ENCODE measurements at regions not wholly inside any gene's neighbourhood (a gene's known extent, or its start where the extent isn't known, plus 50 kb on each side); places are given as distances from the start of the nearest gene placed in this dataset.
"Not testable (repeated sequence)": the region's sequence is repeated elsewhere in the genome, so short reads cannot be mapped to it uniquely, and the experiment has no call there.

DNA sequence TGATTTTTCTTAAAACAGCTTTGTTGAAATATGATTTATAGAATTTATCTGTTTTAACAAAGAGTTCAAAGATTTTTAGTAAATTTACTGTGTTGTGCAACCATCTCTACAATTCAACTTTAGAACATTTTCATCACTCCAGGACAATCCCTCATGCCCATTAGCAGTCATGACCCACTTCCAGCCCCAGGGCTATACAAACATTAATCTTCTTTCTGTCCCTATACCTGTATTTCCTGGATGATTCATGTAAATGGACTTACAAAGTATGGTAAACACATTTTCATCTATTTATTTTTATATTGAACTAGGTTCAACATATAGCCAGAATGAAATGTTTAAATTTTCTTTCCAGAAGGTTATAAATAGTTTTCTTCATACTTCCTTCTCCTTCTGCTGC lies 127.8 kb upstream of the CCDC180 start:
- DNase-seq = no peak

DNA sequence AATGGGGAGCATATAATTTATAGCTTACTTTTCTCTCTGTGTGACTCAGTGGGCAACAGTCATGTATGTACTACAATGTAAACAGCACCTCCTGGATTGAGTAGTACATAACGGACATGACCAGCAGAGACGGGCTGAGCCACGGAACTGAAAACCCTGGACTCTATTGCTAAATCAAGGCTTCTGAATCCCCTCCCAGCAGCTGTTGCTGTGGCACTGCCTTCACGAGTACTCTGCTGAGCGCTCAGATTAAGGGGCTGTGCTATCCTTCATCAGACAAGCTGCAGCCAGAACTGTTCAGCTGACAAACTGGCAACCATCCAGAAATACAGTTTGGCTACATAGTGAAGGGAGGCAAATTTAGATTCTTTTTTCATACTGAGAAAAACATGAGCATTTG lies 131.3 kb upstream of the CCDC180 start:
- DNase-seq = peak; percentile 19

DNA sequence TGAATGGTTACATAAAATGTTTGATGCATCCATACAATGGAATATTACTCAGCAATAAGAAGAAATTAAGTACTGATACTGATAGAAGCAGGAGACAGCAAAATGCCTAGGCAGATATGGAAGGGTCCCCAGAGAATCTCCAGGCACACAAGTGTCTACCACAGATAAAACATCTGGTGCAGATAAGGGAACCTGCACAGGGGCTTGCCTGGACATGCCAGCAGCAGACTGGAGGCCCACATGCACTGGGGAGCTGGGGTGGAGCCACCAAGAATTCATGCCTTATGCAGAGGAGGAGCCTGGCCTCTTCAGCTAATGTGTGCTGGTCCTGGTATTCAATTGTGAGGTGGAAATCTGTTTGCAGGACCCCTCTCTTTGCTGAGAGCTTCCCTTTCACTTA lies 129.2 kb upstream of the CTSV start:
- not testable (repeated sequence) for DNase-seq

DNA sequence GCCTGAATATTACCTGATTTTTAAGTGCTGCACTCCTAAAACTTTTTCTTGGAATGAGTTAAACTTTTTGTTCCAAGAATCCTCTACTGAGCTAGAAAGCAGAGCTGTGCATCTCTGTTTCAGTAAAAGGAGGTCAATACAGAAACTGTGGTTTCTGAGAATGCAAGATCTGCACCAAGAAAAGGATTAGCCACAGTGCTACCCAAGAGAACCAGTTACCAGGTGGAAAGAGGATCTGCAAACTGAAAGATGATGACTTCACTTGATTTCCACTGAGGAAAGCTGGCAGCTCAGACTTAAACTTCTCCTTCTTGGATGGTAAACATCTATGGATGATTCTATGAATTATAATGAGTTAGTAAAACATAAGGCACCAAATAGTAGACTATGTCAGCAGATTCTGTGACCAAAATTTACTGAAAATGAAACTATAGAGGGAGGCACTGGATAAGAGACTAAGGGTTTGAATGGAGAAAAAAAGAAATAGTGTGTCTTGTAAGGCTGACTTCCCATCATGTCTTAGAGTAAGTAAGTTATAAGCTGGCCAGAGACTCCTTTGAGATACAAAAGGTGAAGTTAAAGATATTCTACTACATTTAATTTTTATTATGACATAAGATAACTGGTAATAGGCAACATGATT lies 127.7 kb upstream of the CTSV start:
- not testable (repeated sequence) for DNase-seq

DNA sequence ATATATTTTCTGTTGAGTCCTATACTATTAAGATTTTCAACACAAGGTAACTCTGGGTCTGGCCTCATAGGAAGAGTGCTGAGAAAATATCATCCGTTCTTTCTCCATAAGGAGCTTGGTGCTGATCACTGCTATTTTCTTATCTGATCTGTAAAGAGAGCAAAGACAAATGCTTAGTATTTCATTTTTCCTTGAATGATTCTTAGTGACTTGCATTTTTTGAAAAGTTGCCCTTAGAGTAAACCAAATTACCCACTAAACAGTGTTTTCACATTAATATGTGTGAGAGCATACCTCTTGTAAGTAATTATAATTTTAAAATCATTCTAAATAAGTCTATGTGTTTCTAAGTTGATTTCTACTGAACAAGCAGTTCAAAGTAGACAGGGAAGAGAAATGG lies 121.3 kb upstream of the CTSV start:
- no peak for DNase-seq

DNA sequence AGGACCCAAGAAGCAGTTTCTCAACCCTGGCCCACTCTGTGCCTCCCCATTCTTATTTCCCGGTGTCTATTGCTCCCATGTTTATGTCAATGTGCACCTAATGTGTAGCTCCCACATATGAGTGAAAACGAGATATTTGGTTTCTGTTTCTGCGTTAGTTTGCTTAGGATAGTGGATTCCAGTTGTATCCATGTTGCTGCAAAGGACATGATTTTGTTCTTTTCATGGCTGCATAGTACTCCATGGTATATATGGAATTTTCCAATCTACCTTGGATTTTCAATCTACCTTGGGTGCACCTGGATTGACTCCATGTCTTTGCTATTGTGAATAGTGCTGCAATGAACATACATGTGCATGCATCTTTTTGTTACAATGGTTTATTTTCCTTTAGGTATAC lies 119.8 kb upstream of the CTSV start:
- not testable (repeated sequence) for DNase-seq

DNA sequence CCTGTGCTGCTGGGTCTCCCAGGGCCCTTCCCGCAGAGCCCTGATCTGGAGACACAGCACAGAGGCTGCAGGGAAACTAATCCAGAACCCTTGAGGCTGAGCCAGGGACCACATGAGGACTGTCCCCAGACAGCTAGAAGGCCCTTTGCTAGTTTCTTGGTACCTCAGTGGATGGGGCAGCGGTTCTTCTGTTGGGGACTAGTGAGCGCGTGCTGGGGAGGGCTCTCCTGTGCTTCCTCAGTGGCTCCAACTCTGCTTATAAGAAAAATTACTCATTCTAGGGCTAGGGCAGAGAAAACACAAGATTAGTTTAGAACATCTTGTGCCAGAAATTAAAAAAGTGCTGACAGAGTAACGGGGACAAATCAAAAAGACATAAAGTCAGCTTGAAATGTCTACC lies 116.5 kb upstream of the CTSV start:
- DNase-seq = not testable (repeated sequence)

DNA sequence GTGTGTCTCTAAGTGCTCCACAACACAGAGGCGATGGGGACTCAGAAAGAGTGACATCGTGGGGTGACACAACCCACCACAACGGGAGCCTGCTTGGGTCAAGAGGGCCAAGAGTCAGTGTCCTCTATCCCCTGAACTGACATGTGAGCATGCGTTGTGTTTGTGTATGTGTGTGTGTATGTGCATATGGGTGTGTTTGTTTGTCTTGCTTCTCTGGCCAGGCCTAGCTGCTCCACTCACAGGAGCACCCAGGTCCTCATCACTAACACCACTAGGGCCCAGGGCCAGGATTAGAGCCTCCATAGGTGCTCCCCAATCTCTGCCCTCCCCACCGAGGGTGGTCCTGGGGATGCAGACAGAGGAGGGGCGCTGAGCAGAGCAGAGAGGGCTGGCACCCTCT lies 115.0 kb upstream of the CTSV start:
- no peak for DNase-seq

DNA sequence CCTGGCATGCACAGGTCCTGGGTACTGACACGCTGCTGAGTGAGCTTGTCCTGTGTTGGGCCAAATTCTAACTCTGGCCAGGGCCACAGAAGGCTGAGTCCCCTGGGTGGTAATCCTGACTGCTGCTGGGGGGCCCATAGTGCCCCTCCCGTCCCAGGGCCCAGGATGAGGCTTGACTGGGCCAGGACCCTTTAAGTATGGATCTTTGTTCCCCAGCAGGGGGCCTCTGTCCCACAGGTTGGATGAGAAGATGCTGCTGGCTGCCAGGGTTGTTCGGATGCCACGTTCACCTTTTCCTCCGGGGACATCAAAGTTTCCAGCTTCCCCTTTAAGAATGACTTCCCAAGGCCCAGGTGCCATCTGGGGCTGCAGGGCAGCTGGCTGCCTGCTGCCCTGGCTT lies 114.2 kb upstream of the CTSV start:
- DNase-seq = not testable (repeated sequence)

DNA sequence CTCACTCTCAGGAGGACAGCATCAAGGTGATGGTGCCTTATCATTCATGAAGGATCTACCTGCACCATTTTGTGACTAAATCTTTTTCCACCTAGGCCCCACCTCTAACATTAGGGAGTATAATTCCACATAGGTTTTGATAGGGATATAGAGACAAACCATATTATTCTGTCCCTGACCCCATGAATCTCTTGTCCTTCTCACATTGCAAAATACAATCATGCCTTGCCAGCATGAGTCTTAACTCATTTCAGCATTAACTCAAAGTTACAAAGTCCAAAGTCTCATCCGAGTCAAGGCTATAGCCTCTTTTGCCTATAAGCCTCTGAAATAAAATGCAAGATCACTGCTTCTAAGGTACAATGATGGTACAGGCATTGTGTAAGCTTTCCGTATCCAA lies 111.5 kb upstream of the CTSV start:
- not testable (repeated sequence) for DNase-seq

DNA sequence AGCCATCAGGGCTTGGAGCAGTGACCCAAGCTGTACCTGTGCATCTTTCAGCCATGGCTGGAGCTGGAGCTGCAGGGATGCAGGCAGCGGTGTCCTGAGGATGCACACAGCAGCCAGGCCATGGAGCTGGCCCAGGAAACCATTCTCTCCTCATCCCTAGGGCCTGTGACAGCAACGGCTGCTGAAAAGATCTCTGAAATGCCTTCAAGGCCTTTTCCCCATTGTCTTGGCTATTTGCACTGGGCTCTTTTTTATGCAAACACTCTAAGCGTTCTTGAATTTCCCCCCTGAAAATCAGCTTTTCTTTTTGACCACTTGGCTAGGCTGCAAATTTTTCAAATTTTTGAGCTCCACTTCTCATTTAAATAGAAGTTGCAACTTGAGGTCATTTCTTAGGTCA lies 109.5 kb upstream of the CTSV start:
- not testable (repeated sequence) for DNase-seq

DNA sequence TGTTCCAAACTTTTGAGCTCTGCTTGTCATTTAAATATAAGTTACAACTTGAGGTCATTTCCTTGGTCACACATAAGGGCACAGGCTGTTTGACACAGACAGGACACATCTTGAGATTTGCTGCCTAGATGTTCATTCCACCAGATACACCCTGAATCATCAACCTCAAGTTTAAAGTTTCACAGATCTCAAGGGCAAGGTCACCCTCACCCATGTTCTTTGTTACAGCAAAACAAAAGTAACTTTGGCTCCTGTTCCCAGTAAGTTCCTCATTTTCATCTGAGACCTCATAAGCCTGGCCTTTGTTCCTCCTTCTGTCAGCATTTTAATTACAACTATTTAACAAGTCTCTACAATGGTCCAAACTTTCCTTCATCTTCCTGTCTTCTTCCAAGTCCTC lies 106.7 kb upstream of the CTSV start:
- DNase-seq = not testable (repeated sequence)

DNA sequence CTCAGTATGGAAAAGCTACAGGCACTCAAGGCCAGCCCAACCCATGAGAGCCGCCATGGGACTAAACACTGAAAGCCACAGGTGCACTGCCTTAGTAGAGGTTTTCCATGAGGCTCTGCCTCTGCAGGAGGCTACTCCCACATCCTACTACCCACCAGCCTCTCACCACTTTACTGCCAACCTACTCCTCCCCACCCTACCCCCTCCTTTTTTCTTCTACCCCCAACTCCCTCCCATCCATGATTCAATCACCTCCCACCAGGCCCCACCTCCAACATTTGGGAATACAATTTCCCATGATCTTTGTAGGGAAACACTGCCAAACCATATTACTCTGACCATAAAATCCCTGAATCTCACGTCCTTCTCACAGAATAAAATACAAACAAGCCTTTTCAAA lies 101.6 kb upstream of the CTSV start:
- no peak for DNase-seq

DNA sequence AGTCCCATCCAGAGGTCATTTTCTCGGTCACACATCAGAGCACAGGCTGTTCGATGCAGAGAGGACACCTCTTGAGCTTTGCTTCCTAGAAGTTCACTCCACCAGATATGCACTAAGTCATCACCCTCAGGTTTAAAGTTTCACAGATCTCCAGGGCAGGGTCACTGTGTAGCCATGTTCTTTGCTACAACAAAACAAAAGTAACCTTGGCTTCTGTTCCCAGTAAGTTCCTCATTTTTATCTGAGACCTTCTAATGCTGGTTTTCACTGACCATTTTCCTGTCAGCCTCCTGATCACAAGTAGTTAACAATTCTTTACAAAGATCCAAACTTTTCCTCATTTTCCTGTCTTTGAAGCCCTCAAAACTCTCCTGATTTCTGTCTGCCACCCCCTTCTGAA lies 97.5 kb upstream of the CTSV start:
- DNase-seq = no peak

DNA sequence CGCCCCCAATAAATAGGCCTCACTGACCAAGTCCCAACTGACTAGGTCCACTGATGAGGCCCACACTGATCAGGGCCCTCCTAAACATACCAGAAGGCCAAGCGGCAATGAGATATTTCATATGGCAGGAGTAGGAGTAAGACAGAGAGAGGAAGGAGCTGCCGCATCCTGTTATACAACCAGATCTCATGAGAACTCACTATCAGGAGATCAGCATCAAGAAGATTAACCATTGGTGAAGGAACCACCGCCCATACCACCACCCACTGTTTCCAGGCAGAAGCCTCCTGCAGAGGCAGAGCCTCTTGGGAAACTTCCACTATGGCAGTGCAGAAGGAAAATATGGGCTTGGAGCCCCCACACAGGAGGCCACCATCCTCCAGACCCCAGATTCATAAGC lies 95.0 kb upstream of the CTSV start:
- not testable (repeated sequence) for DNase-seq

DNA sequence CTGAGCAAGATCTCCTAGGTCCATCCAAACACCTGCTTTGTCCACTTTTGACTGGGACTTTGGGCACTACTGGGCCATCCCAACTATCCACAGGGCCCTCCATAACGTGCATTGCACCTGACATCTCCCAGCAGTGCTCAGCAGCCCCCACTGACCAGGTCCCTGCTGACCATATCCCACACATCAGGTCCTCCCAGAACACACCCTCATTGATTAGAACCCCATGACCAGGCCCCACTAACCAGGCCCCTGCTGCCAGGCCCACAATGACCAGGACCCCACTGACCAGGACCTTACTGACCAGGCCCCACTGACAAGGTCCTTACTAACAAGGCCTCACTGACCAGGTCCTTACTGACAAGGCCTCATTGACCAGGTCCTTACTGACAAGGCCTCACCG lies 93.9 kb upstream of the CTSV start:
- DNase-seq = no peak

DNA sequence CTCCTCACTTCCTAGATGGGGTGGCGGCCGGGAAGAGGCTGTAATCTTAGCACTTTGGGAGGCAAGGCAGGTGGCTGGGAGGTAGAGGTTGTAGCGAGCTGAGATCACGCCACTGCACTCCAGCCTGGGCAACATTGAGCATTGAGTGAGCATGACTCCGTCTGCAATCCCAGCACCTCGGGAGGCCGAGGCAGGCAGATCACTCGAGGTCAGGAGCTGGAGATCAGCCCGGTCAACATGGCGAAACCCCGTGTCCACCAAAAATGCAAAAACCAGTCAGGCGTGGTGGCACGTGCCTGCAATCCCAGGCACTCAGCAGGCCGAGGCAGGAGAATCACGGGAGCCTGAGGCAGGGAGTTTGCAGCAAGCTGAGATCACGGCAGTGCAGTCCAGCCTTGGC lies 91.9 kb upstream of the CTSV start:
- not testable (repeated sequence) for DNase-seq

DNA sequence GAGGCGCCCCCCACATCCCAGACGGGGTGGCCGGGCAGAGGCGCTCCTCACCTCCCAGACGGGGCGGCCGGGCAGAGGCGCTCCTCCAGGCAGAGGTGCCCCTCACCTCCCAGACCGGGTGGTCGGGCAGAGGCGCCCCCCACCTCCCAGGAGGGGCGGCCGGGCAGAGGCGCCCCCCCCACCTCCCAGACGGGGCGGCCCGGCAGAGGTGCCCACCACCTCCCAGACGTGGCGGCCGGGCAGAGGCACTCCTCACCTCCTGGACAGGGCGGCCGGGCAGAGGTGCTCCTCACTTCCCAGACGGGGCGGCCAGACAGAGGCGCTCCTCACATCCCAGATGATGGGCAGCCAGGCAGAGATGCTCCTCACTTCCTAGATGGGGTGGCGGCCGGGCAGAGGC lies 91.4 kb upstream of the CTSV start:
- DNase-seq = not testable (repeated sequence)

DNA sequence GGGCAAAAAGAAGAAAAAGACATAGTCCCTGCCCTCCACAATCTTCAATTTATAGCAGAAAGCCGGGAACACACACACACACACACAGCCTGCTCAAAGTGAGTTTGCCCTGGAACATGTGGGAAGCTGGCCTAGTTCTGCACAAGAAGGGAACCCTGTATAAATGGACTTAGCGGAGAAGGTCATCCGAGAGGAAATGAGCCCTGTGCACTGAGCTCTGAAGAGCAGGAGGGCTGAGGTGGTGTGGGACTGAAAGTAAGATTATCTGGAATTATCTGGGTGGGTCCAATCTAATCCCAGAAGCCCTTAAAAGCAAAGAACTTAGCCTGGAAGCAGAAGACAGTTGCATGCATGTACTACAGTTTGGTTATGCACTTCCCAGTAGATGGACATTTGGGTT lies 90.0 kb upstream of the CTSV start:
- DNase-seq = no peak

DNA sequence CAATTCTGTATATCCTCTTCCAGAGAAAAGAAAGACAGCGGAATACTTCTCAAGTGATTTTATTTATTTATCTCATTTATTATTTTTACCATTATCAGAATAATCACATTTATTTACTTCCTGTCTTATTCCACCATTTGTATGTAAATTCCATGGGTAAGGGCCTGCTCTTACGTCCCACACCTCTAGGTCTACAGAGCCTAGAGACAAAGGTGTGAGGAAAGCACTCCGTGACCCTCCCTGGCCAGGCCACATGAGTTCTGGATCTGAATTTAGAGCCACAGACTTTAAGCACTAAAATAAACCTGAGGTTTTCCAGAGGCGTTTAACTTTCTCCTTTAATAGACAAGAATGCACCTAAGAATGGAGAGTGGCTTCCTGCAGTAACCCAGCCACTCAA lies 85.3 kb upstream of the CTSV start:
- no peak for DNase-seq

DNA sequence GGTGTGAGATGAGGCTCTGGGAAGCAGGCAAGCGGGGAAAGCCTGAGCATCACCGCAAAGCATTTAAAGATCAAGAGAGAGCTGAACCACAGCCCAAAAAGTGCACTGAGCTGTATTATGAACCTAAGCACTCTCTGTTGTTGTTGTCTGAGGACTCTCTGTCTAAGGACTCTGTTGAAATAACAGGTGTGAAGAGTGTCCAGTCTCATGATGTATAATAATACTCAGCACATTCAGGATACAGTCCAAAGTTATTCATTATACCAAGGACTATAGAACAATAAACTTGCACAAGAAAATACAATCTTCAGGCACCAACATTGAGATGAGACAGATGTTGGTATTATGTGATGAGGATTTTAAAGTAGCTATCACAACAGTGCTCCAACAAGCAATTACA lies 71.8 kb upstream of the CTSV start:
- DNase-seq = no peak

DNA sequence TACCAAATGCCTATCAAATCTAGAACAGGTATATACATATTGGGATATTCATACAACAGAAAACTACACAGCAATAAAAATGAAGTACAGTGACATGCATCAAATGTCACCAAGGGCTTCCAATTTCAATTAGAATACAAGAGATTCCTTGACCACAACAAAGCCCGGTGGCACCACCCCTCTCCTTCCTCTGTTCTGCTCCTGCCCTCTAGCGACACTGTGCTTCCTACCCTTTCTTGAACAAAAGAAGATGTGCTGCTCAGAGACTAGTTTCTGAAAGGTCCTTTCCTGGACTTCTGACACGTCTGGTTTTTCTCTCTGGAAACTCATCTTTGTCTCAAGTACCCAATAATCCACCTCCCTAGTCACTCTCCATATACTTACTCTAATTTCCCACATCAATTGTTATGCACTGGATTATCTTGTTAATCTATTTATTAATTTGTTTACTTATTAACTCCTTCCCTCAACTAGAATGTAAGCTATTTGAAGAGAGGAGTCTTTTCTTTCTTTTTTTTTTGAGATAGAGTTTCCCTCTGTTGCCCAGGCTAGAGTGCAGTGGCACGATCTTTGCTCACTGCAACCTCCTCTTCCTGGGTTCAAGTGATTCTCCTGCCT lies 70.4 kb upstream of the CTSV start:
- no peak for DNase-seq

DNA sequence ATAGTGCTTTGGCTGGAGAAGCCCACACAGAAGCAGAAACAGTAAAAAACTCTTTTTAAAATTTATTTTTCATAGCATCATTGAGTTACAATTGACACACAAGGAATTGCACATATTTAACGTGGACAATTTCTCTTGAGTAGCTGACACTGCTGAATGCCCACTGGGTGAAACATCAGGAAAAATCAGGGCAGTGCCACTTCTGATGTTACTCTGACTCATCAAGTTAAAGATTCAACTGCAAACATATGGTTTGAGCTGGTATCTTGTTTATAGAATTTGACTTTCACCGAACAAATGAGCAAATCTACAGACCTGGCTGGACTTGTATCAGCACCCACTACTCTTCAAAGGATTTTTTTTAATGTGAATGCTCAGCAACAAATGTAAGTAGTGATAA lies 66.3 kb upstream of the CTSV start:
- not testable (repeated sequence) for DNase-seq

DNA sequence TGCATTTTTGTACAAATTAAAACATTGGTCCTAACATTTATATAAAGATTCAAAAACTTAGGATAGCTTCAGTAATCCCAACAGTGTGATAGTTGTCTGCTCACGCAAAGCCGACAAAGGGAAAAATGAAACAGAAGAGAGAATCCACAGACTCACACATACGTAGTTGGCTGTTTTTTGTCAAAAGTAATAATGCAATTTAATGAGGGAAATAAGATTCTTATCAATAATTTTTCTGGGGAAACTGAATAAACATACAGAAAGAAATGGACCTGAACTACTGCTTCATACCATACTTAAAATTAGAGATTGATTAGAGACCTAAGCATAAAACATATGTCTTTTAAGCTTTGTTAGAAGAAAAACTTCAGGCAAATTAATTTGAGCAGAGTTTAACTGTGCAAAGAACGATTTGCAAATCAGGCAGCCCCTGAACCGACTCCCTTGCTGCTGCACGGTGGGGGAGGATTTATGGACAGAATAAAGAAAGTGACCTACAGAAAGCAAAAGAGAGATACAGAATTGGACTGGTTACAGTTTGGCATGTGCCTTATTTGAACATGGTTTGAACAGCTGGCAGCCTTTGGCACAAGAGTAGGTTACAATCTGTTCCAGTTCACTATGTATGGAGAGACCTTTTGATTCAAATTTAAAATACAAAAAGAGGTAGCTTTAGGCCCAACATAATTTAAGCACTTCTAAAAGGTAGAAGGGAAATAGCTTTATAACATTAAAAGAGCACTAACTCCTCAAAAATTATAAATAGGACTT lies 64.9 kb upstream of the CTSV start:
- not testable (repeated sequence) for DNase-seq

Measured in left kidney (tissue), 1 donor.